Panc1 (cell line): ENCODE measurements at regions not wholly inside any gene's neighbourhood (a gene's known extent, or its start where the extent isn't known, plus 50 kb on each side); places are given as distances from the start of the nearest gene placed in this dataset.

Source experiments
- ATAC-seq: fragments of 200-7000 bp; cut with Tn5 transposase; 2 replicates; pipeline ENCODE4 v1.9.1; 2020; ENCODE audit warnings: mild to moderate bottlenecking, moderate library complexity
- BruUV-seq: library from RNA; stranded (reverse); fragments of 400-500 nt; replicated peaks from 2 replicates; lab custom pipeline; 2021; lab: Mats Ljungman, UMichigan
- CTCF ChIA-PET: fragments of 300-600 bp; sonication (Branson Sonifier 250); formaldehyde crosslinking; loops from one replicate; lab custom pipeline; 2022; ENCODE audit warnings: antibody characterized with exemption; lab: Charles Lee
- POLR2A ChIA-PET: fragments of 300-600 bp; sonication (Branson Sonifier 250); formaldehyde crosslinking; loops from one replicate; lab custom pipeline; 2022; ENCODE audit warnings: antibody characterized with exemption; lab: Charles Lee
- DNase-seq: peaks from one replicate; pipeline ENCODE4 v3.0.0-alpha.2; 2010; ENCODE audit warnings: low read depth, low spot score
- H3K27ac ChIP-seq: 2 replicates; pipeline ENCODE4 v1.5.1; 2011; ENCODE audit warnings: mild to moderate bottlenecking, low read length, inconsistent platforms
- H3K27me3 ChIP-seq: fragments of 200-500 bp; sonication (Bioruptor generic); 2 replicates; pipeline ENCODE4 v1.6.0; 2014; ENCODE audit warnings: low read length, inconsistent platforms; ENCODE audit not compliant: control insufficient read depth, insufficient read depth
- H3K36me3 ChIP-seq: fragments of 200-500 bp; sonication (Bioruptor generic); 2 replicates; pipeline ENCODE4 v1.5.1; 2014; ENCODE audit warnings: inconsistent platforms, mild to moderate bottlenecking, low read length, moderate library complexity; ENCODE audit not compliant: control insufficient read depth, insufficient read depth
- H3K4me1 ChIP-seq: 2 replicates; pipeline ENCODE4 v1.5.1; 2011; ENCODE audit warnings: inconsistent platforms, mild to moderate bottlenecking, low read length, moderate library complexity; ENCODE audit not compliant: control insufficient read depth, insufficient read depth
- H3K4me3 ChIP-seq, 2 experiments: 2 replicates each; pipeline ENCODE4 v1.5.1; 2011 to 2012; ENCODE audit warnings: low read depth in 2 of 2, low read length in 2 of 2, mild to moderate bottlenecking in 2 of 2, inconsistent platforms in 1 of 2, moderate library complexity in 1 of 2
- H3K9me3 ChIP-seq: fragments of 200-500 bp; sonication (Bioruptor generic); 2 replicates; pipeline ENCODE4 v1.5.1; 2014; ENCODE audit warnings: low read depth, mild to moderate bottlenecking, inconsistent platforms, low read length, moderate library complexity; ENCODE audit not compliant: control insufficient read depth, insufficient read depth
- CTCF ChIP-seq: fragments of 450-650 bp; IDR thresholded peaks from 2 replicates; pipeline ENCODE4 v1.5.1; 2017; ENCODE audit warnings: mild to moderate bottlenecking
- POLR2AphosphoS5 ChIP-seq: IDR thresholded peaks from 2 replicates; pipeline ENCODE4 v1.6.1; 2012; ENCODE audit warnings: mild to moderate bottlenecking, low read depth, low read length, moderate library complexity
- REST ChIP-seq, 2 experiments: IDR thresholded peaks; 2 replicates each; pipeline ENCODE4 v1.6.1; 2011 to 2012; ENCODE audit warnings: low read depth in 2 of 2, control low read depth in 1 of 2, low read length in 1 of 2, mild to moderate bottlenecking in 1 of 2, moderate library complexity in 1 of 2; ENCODE audit not compliant: insufficient read depth in 1 of 2
- SIN3A ChIP-seq: IDR thresholded peaks from 2 replicates; pipeline ENCODE4 v1.6.1; 2012; ENCODE audit warnings: low read depth, mild to moderate bottlenecking, low read length, moderate library complexity, borderline replicate concordance; ENCODE audit not compliant: insufficient read depth
- TCF7L2 ChIP-seq: IDR thresholded peaks from 2 replicates; pipeline ENCODE4 v1.6.1; 2011; ENCODE audit warnings: mild to moderate bottlenecking, low read depth, low read length, inconsistent platforms
- in situ Hi-C: cut with HindIII; loops from 2 replicates; pipeline ENCODE4 v1.10.0; 2016; ENCODE audit warnings: low sequenced_read_pairs, low pct_unique_long_range_greater_than_20kb
- intact Hi-C: fragments of 100-400 bp; cut with micrococcal nuclease; formaldehyde crosslinking; loops from one replicate; pipeline ENCODE4 v1.10.0; 2022; ENCODE audit not compliant: unreplicated experiment

GRCh38 chr9:24359046-24359445, 186.7 kb downstream of the IZUMO3 start:
- H3K4me3 ChIP-seq, result no peak overlapping the region
- ChIA-PET POLR2A (no interaction called here), CTCF (no interaction called here)
- H3K27ac ChIP-seq, result no peak overlapping the region
- no peaks in the 10 kb centered on the region for H3K27me3 ChIP-seq
- in situ Hi-C loops, result no loop called here
- no peaks in the 10 kb centered on the region for H3K9me3 ChIP-seq
- TF ChIP-seq SIN3A, result no peak
- TF ChIP-seq POLR2AphosphoS5, result no peak
- no peak for TF ChIP-seq CTCF
- no peak for TF ChIP-seq TCF7L2
- no peak for TF ChIP-seq REST (IDR thresholded peaks at IDR 0.05; ENCODE audit: insufficient read depth in 1 of 2, low read depth in 2 of 2, low read length in 1 of 2)
- no peaks in the 10 kb centered on the region for H3K36me3 ChIP-seq
- no TSS peak for BruUV-seq
- ATAC-seq, result no peak
- DNase-seq, result no peak
- intact Hi-C loops, result no loop called here
- H3K4me1 ChIP-seq, result no peaks in the 10 kb centered on the region

GRCh38 chr9:24351973-24352372, 193.7 kb downstream of the IZUMO3 start:
- in situ Hi-C loops (no loop called here), intact Hi-C loops (no loop called here)
- H3K4me1 ChIP-seq, result no peaks in the 10 kb centered on the region
- no peaks in the 10 kb centered on the region for H3K27me3 ChIP-seq
- no peak for ATAC-seq
- TF ChIP-seq TCF7L2, result no peak
- TF ChIP-seq CTCF, result no peak
- TF ChIP-seq POLR2AphosphoS5, result no peak
- no peak for TF ChIP-seq SIN3A
- TF ChIP-seq REST (IDR thresholded peaks at IDR 0.05; ENCODE audit: insufficient read depth in 1 of 2, low read depth in 2 of 2, low read length in 1 of 2), result no peak
- no TSS peak for BruUV-seq
- no peaks in the 10 kb centered on the region for H3K36me3 ChIP-seq
- CTCF ChIA-PET, result no interaction called here
- no peak for DNase-seq
- H3K4me3 ChIP-seq, result no peak overlapping the region
- POLR2A ChIA-PET, result no interaction called here
- H3K9me3 ChIP-seq, result no peaks in the 10 kb centered on the region
- H3K27ac ChIP-seq, result no peak overlapping the region
